Activated CD8-positive, alpha-beta memory T cell treated with anti-CD3 and anti-CD28 coated beads, Interleukin-2, amount 10 ng/mL, durations not matched to agents 7 days and 5 days (primary cell): ENCODE measurements at regions not wholly inside any gene's neighbourhood (a gene's known extent, or its start where the extent isn't known, plus 50 kb on each side); places are given as distances from the start of the nearest gene placed in this dataset.

Experiments
- ATAC-seq: fragments of 150-1000 bp; cut with Tn5 transposase; one replicate; pipeline ENCODE4 v1.10.0; 2021; ENCODE audit warnings: moderate library complexity
- CTCF ChIA-PET: fragments of 350-600 bp; sonication (Branson Sonifier 250); formaldehyde crosslinking; loops from one replicate; lab custom pipeline; 2021; ENCODE audit warnings: antibody characterized with exemption; lab: Charles Lee
- DNase-seq: peaks from one replicate; pipeline ENCODE4 v3.0.0-alpha.2; 2020
- H3K27ac Mint-ChIP-seq: one replicate; pipeline ENCODE4 v1.8.0; 2021; ENCODE audit warnings: mild to moderate bottlenecking, mixed read lengths
- H3K27me3 Mint-ChIP-seq: one replicate; pipeline ENCODE4 v1.8.0; 2021; ENCODE audit warnings: mixed read lengths
- H3K36me3 Mint-ChIP-seq: one replicate; pipeline ENCODE4 v1.8.0; 2021; ENCODE audit warnings: mild to moderate bottlenecking, mixed read lengths
- H3K4me1 Mint-ChIP-seq: one replicate; pipeline ENCODE4 v1.8.0; 2021; ENCODE audit warnings: mixed read lengths
- H3K4me3 Mint-ChIP-seq: one replicate; pipeline ENCODE4 v1.8.0; 2021; ENCODE audit warnings: mild to moderate bottlenecking, moderate library complexity, mixed read lengths
- H3K9me3 Mint-ChIP-seq: one replicate; pipeline ENCODE4 v1.8.0; 2022; ENCODE audit warnings: low read depth, mixed read lengths

- H3K27me3 Mint-ChIP-seq, result no peaks in the 10 kb centered on the region
- H3K27ac Mint-ChIP-seq, result no peak overlapping the region
- H3K4me3 Mint-ChIP-seq, result no peak overlapping the region
- no peaks in the 10 kb centered on the region for H3K36me3 Mint-ChIP-seq
- no peak for ATAC-seq
- H3K4me1 Mint-ChIP-seq, result no peaks in the 10 kb centered on the region
- H3K9me3 Mint-ChIP-seq, result peaks cover 5% of the 10 kb centered on the region
- DNase-seq, result no peak
- CTCF ChIA-PET, result no interaction called here
These were observed 465.4 kb downstream of the GBE1 start for GRCh38 chr3:81295906-81296577.

- Mint-ChIP-seq H3K27ac (no peak overlapping the region), H3K9me3 (peaks cover 8% of the 10 kb centered on the region), H3K27me3 (no peaks in the 10 kb centered on the region), H3K4me1 (no peaks in the 10 kb centered on the region), H3K36me3 (no peaks in the 10 kb centered on the region), H3K4me3 (no peak overlapping the region)
- CTCF ChIA-PET, result no interaction called here
- DNase-seq (no peak), ATAC-seq (no peak)
These were observed 468.3 kb downstream of the GBE1 start for GRCh38 chr3:81293156-81293555.

- Mint-ChIP-seq H3K4me1 (no peaks in the 10 kb centered on the region), H3K27me3 (no peaks in the 10 kb centered on the region), H3K9me3 (peaks cover 7% of the 10 kb centered on the region), H3K4me3 (no peak overlapping the region), H3K36me3 (no peaks in the 10 kb centered on the region), H3K27ac (no peak overlapping the region)
- CTCF ChIA-PET, result no interaction called here
- DNase-seq (no peak), ATAC-seq (no peak)
These were observed 469.9 kb downstream of the GBE1 start for GRCh38 chr3:81291586-81291985.

- peaks cover 2% of the 10 kb centered on the region for H3K9me3 Mint-ChIP-seq
- H3K27me3 Mint-ChIP-seq, result no peaks in the 10 kb centered on the region
- no peaks in the 10 kb centered on the region for H3K36me3 Mint-ChIP-seq
- H3K4me1 Mint-ChIP-seq, result no peaks in the 10 kb centered on the region
- DNase-seq (no peak), ATAC-seq (no peak)
- CTCF ChIA-PET, result interaction anchor here (1.8 kb wide), 1 partner anchor 13 kb away, joined by 7 read pairs; no protein-coding TSS in a partner anchor
- no peak overlapping the region for H3K4me3 Mint-ChIP-seq
- H3K27ac Mint-ChIP-seq, result no peak overlapping the region
These were observed 471.8 kb downstream of the GBE1 start for GRCh38 chr3:81289676-81290075.

GRCh38 chr3:81279481-81280379, 481.7 kb downstream of the GBE1 start:
- ATAC-seq (no peak), DNase-seq (no peak)
- H3K36me3 Mint-ChIP-seq, result no peaks in the 10 kb centered on the region
- CTCF ChIA-PET, result no interaction called here
- H3K9me3 Mint-ChIP-seq, result peaks cover 3% of the 10 kb centered on the region
- no peak overlapping the region for H3K4me3 Mint-ChIP-seq
- H3K4me1 Mint-ChIP-seq, result no peaks in the 10 kb centered on the region
- no peaks in the 10 kb centered on the region for H3K27me3 Mint-ChIP-seq
- no peak overlapping the region for H3K27ac Mint-ChIP-seq

GRCh38 chr3:81277853-81278252, 483.6 kb downstream of the GBE1 start:
- no peaks in the 10 kb centered on the region for H3K36me3 Mint-ChIP-seq
- DNase-seq (no peak), ATAC-seq (no peak)
- H3K27me3 Mint-ChIP-seq, result no peaks in the 10 kb centered on the region
- no peak overlapping the region for H3K4me3 Mint-ChIP-seq
- H3K9me3 Mint-ChIP-seq, result peaks cover 3% of the 10 kb centered on the region
- H3K4me1 Mint-ChIP-seq, result no peaks in the 10 kb centered on the region
- CTCF ChIA-PET, result no interaction called here
- no peak overlapping the region for H3K27ac Mint-ChIP-seq

- Mint-ChIP-seq H3K4me3 (no peak overlapping the region), H3K27ac (no peak overlapping the region), H3K36me3 (no peaks in the 10 kb centered on the region), H3K9me3 (peaks cover under 1% of the 10 kb centered on the region), H3K27me3 (no peaks in the 10 kb centered on the region), H3K4me1 (no peaks in the 10 kb centered on the region)
- CTCF ChIA-PET, result no interaction called here
- DNase-seq, result no peak
- no peak for ATAC-seq
These were observed 486.8 kb downstream of the GBE1 start for GRCh38 chr3:81274671-81275070.

- Mint-ChIP-seq H3K27me3 (no peaks in the 10 kb centered on the region), H3K36me3 (no peaks in the 10 kb centered on the region), H3K4me1 (no peaks in the 10 kb centered on the region), H3K4me3 (no peak overlapping the region), H3K9me3 (peaks cover 5% of the 10 kb centered on the region), H3K27ac (no peak overlapping the region)
- ATAC-seq, result no peak
- DNase-seq, result no peak
- CTCF ChIA-PET, result no interaction called here
These were observed 490.7 kb downstream of the GBE1 start for GRCh38 chr3:81270603-81271379.

- Mint-ChIP-seq H3K36me3 (no peaks in the 10 kb centered on the region), H3K27me3 (no peaks in the 10 kb centered on the region), H3K9me3 (peaks cover 5% of the 10 kb centered on the region), H3K4me3 (no peak overlapping the region), H3K27ac (no peak overlapping the region), H3K4me1 (no peaks in the 10 kb centered on the region)
- DNase-seq (no peak), ATAC-seq (no peak)
- CTCF ChIA-PET, result no interaction called here
These were observed 492.9 kb downstream of the GBE1 start for GRCh38 chr3:81268526-81268925.

- CTCF ChIA-PET, result no interaction called here
- Mint-ChIP-seq H3K27me3 (no peaks in the 10 kb centered on the region), H3K36me3 (no peaks in the 10 kb centered on the region), H3K4me3 (no peak overlapping the region), H3K9me3 (peaks cover 6% of the 10 kb centered on the region), H3K4me1 (no peaks in the 10 kb centered on the region), H3K27ac (no peak overlapping the region)
- DNase-seq (no peak), ATAC-seq (no peak)
These were observed 499.4 kb downstream of the GBE1 start for GRCh38 chr3:81261996-81262395.

GRCh38 chr3:81255463-81255862, 506.0 kb downstream of the GBE1 start:
- Mint-ChIP-seq H3K27me3 (no peaks in the 10 kb centered on the region), H3K4me3 (no peak overlapping the region), H3K27ac (no peak overlapping the region), H3K9me3 (peaks cover 5% of the 10 kb centered on the region), H3K4me1 (no peaks in the 10 kb centered on the region), H3K36me3 (no peaks in the 10 kb centered on the region)
- ATAC-seq, result no peak
- no peak for DNase-seq
- CTCF ChIA-PET, result no interaction called here

GRCh38 chr3:81251096-81251495, 510.3 kb downstream of the GBE1 start:
- no peak for ATAC-seq

GRCh38 chr3:81249540-81250029, 511.9 kb downstream of the GBE1 start:
- no peak for DNase-seq
- no peak for ATAC-seq
- no peaks in the 10 kb centered on the region for H3K4me1 Mint-ChIP-seq
- no peak overlapping the region for H3K27ac Mint-ChIP-seq
- H3K9me3 Mint-ChIP-seq, result peaks cover 3% of the 10 kb centered on the region
- no peaks in the 10 kb centered on the region for H3K27me3 Mint-ChIP-seq
- no peaks in the 10 kb centered on the region for H3K36me3 Mint-ChIP-seq
- H3K4me3 Mint-ChIP-seq, result no peak overlapping the region
- CTCF ChIA-PET, result no interaction called here

More at GRCh38 chr3:81251096-81251495, 510.3 kb downstream of the GBE1 start:
- no peak for DNase-seq
- no peak overlapping the region for H3K4me3 Mint-ChIP-seq
- no peaks in the 10 kb centered on the region for H3K27me3 Mint-ChIP-seq
- no peaks in the 10 kb centered on the region for H3K4me1 Mint-ChIP-seq
- no peak overlapping the region for H3K27ac Mint-ChIP-seq
- no peaks in the 10 kb centered on the region for H3K36me3 Mint-ChIP-seq
- CTCF ChIA-PET, result no interaction called here
- peaks cover 3% of the 10 kb centered on the region for H3K9me3 Mint-ChIP-seq
